MM.1S (cell line): ENCODE measurements at regions not wholly inside any gene's neighbourhood (a gene's known extent, or its start where the extent isn't known, plus 50 kb on each side); places are given as distances from the start of the nearest gene placed in this dataset.

Experiments used
- EZH2 ChIP-seq: fragments of 300-600 bp; sonication (generic); optimal IDR thresholded peaks from 2 replicates; pipeline ENCODE3; 2017; ENCODE audit warnings: low read depth, mild to moderate bottlenecking, antibody characterized with exemption, low read length, mixed read lengths
- EZH2phosphoT487 ChIP-seq: fragments of 300-600 bp; sonication (generic); IDR thresholded peaks from 2 replicates; pipeline ENCODE4 v1.6.1; 2018; ENCODE audit warnings: antibody characterized with exemption, low read length
- TF ChIP-seq, protein P1 (sequence below): fragments of 300-600 bp; sonication (generic); IDR thresholded peaks from 2 replicates; pipeline ENCODE4 v1.5.1; 2016; ENCODE audit warnings: antibody characterized with exemption, low read length, mixed read lengths

DNA sequence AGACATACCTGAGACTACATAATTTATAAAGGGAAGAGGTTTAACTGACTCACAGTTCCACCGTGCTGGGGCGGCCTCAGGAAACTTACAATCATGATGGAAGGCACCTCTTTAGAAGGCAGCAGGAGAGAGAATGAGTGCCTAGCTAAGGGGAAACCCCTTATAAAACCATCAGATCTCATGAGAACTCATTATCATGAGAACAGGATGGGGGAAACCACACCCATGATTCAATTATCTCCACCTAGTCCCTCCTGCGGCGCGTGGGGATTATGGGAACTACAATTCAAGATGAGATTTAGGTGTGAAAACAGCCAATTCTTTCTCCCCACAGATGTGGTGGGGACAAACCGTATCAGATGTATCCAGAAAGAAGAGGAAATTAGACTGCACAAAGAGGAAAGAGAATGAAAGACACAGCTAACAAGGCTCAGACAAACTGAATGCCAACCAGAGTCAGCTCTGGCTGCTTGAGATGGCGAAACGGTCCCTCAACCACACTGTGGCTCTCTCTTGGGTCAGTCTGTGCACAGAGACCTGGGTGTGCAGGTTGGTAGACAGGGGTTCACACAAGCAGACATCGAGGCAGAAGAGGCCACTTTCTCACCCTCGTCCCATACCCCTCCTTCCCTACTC is 375.6 kb downstream of the SFMBT2 start:
- TF ChIP-seq, protein P1, sequence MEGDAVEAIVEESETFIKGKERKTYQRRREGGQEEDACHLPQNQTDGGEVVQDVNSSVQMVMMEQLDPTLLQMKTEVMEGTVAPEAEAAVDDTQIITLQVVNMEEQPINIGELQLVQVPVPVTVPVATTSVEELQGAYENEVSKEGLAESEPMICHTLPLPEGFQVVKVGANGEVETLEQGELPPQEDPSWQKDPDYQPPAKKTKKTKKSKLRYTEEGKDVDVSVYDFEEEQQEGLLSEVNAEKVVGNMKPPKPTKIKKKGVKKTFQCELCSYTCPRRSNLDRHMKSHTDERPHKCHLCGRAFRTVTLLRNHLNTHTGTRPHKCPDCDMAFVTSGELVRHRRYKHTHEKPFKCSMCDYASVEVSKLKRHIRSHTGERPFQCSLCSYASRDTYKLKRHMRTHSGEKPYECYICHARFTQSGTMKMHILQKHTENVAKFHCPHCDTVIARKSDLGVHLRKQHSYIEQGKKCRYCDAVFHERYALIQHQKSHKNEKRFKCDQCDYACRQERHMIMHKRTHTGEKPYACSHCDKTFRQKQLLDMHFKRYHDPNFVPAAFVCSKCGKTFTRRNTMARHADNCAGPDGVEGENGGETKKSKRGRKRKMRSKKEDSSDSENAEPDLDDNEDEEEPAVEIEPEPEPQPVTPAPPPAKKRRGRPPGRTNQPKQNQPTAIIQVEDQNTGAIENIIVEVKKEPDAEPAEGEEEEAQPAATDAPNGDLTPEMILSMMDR = no peak
- TF ChIP-seq EZH2 (no peak), EZH2phosphoT487 (no peak)
